Stimulated activated CD4-positive, alpha-beta T cell treated with anti-CD3 and anti-CD28 coated beads, TNF-alpha, amount 100 ng/mL, for 48 hours (primary cell): ENCODE measurements at regions not wholly inside any gene's neighbourhood (a gene's known extent, or its start where the extent isn't known, plus 50 kb on each side); places are given as distances from the start of the nearest gene placed in this dataset.

Source experiments
- DNase-seq, 3 donors: peaks; one replicate each; pipeline ENCODE4 v3.0.0-alpha.2; 2020; ENCODE audit warnings: low read depth in 3 of 3

DNA sequence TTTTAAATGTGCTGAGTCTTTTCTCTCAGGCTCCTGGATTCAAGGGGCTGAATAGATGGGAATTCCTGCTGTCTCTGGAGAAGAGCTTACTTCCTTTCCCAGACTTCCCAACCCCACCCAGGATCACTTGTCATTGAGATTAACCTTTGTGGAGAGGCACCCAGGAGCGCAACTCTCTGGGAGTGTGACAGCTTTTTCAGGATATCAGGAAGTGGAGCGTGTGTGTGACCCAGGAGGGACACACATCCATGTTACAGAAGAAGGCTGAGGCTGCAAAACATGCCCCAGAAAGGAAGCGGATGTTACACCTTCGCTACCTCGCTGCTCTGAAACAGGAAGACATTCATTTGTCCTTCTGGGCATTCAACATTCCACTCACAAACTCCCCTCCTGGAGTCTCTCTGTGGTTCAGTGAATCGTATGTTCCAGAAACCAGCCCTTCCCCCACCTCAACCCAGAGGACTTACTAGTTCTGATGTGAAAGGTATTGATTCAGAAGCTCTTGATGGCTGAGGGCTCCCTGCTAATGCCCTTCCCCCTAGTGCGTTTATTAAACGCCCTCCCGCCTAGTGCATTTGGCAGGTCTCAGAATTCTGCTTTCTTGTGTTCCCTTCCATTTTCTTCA is 523.9 kb downstream of the TNS1 start:
- DNase-seq = no peak

DNA sequence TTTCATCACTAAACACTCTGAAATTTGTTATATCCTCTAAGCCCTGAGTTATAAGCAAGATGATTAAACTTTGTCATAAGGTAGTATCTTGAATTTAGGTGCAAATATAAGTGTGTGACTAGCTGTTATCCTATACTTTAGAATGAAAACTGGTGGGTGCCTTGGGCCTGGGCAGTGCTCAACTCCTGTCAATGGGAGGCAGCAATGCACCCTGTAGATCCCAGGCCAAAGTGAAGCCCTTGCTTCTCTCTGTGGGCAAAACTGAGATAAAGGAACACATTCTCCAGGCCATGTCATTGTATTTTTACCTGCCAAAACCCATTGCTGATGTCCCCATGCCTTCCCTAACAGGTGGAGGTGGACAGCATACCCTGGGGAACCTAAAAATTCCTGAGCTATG is 525.2 kb downstream of the TNS1 start:
- no peak for DNase-seq

DNA sequence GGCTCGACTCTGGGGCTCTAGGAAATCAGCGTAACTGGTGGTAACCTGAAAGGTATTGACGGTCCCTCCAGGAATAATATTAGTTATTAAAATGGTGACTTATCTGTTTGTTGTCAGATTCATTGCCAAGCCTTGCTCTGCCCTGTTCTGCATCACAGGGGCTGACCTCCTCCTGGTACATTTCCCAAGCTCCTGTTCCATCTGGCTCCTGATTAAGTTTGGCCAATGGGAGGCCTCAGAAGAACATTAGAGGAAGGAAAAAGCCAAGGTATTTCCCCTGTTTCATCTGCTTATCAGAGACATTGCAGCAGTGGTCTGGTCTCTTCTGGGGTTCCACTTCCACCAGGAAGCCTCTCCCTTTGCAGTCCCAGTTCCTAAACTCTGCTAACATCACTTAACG is 527.0 kb downstream of the TNS1 start:
- no peak for DNase-seq

DNA sequence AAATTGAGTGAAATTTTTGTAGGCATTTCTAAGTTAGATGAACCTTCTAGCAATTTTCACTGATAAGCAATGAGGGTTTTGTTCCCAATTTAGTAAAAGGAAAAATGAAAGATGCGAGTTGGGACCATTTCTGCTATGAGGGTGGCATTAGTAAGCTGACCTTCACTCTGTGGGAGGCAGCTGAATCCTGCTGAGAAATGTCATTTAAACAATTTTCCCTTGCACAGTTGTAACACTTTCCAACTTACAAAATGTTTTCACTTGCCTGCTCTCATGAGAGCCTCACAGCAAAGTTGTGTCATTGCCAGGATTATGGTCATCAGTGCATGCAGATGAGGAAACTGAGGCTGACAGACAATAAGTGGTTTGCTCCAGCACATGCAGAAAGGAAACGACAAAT is 527.7 kb downstream of the TNS1 start:
- no peak for DNase-seq

DNA sequence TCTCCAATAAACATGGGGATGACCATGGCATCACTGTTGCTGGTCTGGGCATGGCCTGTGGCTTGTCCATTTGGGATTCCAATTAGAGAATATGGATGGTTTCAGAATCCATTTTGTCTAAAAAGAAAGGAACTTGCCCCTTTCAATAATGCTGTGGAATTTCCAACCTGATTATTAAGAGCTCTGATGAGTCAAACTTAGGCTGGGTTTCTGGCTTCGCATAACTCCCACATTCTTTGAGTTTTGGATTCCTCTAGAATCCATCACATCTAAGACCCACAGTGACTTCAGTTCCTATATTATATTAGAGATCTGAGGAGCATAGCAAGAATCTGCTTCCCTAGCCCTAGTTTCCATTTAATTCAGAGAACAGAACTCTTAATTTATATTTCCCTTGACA is 531.5 kb downstream of the TNS1 start:
- no peak for DNase-seq

DNA sequence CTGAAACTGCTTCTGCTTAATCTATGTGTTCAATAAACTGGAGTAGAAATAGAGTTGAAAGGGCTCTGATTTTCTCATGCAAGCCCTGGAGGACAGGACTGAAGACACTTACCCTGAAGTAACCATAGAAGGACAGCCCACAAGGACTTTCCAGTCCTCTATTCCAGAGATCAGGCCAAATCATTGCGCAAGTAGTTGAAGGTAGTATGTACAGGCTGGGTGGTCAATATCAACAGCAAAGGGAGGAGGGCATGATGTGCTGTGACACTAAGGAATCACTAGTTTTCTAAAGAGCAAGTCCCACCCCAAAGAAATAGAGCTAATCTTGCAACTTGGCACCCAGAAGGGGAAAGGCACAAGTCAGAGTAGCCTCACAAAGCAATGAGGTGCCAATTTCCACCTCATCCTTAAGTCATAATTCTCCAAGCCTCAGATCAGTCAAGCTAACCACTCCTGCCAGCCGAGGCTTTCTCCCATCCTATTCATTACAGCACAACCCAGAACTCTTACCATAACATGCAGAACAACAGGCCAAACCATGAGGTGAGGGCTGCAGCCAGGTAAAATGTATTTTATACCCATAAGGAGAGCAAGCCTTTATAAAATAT is 533.5 kb downstream of the TNS1 start:
- no peak for DNase-seq

DNA sequence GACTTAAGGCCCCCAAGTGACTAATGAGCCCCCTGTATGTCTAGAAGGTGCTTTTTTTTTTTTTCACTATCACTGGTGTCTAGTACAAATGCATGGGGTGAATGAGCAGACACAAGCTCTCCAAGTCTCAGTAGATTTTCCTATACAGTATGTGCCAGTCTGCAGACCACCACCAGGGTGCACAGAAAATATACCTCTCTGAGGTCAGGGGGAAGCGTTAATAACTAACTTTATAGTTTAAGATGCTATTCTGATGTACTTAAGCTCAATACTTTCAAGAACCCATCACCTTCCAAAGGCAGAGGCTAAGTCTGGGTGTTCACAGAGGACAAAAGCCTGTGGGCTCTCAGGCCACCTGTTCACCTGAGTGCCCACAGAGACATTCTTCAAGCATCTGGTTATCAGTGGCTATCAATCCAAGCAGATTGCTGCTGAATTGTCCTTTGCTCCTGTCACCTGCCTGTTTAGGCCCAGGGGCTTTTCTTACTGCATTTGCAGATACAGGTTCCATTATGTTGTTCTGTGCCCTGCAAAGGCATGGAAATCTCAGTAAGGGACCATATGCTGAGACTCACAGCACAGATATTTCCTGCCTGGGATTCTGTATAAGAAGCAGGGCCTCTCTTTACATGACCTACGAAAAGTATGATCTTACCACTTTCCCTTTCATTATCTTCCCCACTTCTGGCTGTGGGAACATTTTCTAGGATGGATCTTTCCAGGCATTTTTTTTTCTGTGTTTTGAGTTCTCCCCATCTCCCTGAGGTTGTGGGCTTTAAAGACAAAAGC is 534.6 kb downstream of the TNS1 start:
- DNase-seq = no peak

DNA sequence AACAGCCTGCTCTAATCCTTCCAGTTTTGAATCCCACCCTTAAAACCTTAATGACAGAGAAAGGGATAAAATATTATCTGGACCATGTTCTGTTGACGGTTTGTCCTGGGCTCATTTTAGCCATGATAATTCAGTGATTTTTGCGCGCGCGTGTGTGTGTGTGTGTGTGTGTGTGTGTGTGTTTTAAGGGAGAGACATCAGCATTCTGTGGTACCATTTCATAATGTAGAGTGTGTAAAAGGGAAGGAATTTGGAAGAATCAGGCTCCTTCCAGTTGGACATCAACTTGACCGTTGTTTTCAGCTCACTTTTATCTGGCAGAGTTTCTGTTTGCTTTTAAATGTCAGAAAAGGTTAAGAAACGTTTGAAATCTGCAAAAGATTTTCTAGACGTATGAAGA is 535.5 kb downstream of the TNS1 start:
- no peak for DNase-seq

DNA sequence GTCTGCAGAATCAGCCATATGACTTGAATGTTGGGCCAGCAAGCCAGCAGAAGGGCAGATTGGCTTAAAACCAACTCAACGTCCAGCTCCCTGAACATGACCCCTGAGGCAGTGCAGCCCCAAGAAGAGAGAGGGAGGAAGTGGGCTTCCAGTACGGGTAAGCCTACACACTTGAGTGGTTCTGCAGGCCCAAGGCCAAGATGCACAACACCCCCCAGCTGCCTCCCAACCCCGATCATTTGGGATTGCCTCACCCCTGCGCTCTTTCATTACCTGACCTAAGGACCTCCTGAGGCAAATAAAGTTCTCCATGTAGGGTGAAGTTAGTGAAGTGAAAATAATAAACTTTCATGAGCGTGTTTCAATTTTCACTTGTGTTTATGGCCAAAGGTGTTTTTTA is 536.0 kb downstream of the TNS1 start:
- no peak for DNase-seq

DNA sequence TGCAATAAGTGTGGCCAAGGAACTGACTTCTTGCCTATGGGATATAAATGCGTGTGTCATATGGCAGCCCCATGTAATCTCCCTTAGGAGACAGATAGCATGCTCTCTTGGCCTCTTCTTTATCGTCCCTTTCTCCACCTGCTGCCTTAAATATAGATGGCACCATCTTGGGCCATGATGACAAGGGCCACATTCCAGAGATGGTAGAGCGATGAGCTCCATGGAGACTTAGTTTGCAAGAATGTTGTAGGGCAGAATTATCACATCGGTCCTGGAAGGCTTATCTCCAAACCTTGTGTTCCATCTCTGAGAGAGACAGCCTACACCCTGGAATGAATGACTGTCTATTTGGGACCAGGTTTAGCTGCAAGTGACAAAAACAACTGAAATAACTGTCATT is 536.7 kb downstream of the TNS1 start:
- DNase-seq = no peak

DNA sequence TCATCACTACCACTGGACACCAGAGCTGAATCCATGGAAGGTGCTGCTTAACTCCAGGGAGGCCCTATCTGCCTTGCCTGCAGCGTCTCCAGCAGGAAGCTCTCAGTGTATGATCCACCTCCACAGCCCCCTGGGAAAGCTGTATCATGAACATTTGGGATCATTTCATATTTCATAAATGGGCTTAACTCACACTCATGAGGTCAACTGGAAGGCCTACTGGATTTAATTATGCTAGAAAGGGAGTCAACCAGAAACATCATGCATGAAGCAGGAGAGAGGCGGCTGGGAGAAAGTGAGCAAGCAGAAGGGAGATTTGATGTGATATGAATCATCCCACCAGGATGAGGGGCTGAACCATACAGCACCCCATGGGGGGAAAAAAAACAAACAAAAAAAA is 537.7 kb downstream of the TNS1 start:
- no peak for DNase-seq

DNA sequence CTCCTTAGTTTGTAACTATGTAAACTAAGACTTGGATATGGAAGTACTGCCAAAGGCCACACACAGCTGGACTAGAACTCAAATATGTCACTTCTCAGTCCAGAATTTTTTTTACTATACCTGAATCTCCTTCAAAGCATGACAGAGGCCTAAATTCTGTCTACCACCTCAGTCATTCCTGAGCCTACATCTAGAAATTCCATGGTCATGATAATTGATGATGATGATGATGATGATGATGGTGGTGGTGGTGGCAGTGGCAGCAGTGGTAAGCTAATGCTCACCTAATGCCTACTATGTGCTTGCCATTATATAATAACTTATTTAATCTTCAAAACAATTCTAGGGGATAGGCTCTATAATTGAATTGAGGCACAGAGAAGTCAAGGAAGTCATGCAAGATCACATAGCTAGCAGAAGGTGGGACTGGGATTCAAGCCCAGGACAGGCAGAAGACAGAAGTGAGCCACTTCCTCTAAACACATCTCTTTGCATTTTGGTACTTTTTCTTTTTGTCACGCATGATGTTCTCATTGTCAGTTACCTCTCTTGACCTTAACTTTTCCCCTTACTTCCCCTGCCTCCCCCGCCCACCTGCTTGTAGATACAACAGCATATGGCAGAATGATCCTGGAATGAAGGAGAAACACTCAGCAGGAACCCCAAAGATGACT is 539.3 kb downstream of the TNS1 start:
- no peak for DNase-seq

DNA sequence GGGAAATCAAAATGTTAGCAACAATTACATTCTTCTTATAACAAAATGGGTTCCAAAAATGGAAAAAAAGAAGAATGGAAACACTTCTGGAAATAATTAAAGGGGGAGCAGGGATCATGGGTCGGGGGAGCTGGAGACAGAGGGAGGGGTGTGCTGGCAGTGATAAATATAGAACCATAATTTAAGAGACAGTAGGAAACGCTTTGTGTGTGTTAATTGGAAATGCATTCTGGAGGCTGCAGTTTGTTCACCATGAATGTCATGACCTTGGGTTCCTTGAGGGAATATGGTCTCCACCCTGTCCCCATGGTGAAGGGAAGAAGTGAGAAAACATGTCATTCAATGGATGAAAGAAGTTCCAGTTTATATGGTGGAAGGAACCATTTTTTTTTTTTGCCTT is 540.7 kb downstream of the TNS1 start:
- DNase-seq = no peak

DNA sequence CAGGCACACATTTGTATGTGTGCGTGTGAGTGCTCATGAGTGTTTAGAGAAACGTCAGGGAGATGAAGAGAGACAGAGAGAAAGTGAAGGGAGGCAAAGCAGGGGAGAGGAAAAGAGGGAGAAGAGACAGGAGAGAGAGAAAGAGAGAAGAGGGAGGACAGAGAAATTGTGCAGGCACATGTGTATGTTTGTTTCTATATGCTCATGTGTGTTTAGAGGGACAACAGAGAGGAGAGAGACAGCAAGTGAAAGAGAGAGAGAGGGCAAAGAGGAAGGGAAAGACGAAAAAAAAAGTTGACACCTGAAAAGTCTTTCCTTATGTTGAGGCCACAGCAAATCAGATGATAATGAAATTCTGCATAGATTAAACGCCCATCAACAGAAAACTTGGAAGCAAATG is 541.1 kb downstream of the TNS1 start:
- no peak for DNase-seq

DNA sequence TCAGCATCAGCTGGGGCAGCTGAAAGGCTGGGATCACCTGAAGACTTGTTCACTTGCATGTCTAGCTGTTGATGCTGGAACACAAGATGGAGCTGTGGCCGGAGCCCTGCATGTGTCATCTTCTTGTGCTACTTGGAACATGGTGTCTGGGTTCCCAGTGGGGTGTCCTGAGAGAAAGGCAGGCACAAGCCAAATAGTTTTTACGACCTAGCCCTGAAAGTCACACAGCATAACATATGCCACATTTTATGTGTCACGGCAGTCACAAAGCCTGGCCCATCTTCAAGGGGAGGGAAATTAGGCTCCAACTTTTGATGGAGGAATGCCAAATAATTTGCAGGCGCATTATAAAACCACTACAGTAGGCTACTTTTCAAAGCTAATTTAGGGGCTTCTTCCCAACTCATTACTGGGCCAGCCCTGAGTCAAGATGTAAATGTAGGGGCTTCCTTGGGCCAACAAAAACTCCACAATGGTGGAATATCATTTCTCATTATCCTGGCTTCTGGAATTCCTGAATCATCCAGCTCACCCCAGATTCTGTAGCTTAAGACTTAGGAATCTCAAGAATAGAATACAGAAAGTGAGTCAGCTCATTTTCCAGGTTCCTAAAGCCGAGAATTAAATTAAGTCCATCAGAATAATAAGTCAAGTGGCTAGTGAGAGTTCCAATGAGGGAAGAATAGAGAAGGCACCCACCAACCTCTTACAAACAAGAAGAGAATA is 543.0 kb downstream of the TNS1 start:
- DNase-seq = no peak

DNA sequence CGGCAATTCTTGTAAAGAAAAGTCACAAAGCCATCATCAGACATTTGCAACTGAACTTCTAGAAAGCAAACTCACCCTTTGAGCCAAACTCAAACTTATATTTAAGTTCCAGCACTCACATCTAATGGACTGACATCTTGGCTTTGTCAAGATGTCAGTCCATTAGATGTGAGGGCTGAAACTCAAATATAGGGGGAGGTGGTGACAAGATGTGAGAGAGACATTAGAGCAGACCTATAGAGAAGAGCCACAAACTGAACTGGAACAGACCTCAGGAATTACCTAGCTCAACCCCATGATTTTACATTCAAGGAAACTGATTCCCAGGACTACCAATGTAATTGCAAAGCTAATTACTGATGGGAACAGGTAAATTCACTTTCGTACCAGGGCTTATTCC is 543.8 kb downstream of the TNS1 start:
- no peak for DNase-seq

DNA sequence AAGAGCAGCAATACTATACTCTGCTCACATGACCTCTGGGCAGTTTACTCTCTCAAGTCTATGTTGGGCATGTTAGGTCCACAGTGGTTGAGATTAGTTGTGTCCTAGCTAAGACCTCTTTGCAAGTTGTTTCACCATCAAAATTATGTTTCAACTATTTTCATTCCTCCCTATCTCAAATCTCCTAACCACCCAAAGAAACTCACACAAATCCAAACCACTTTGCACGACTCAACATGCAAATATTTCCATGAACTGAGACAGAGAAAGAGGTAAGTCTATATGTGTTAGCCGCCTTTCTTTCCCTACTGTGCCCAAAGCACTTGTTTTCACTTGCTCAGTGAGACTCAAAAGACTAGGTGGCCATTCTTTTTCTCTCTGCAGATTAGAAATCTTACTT is 546.8 kb downstream of the TNS1 start:
- no peak for DNase-seq

DNA sequence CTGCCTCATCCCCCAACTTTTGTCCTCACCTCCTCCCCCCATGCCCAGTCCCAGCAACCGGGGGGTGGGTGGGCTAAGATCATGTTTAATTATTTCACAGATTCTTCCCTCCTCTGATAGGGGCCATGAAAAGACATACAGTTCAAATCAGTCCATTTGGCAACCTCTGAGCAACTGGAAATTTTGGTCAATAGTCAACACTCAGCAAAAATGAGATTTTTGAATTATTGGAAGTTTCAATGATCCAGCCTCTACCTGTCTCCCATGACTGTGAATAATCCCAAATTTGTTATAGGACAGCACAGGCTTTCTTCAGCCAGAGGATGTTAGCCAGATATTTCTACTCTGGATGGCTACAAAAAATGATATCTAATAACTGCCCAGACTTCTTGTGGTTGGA is 549.9 kb downstream of the TNS1 start:
- DNase-seq = no peak

DNA sequence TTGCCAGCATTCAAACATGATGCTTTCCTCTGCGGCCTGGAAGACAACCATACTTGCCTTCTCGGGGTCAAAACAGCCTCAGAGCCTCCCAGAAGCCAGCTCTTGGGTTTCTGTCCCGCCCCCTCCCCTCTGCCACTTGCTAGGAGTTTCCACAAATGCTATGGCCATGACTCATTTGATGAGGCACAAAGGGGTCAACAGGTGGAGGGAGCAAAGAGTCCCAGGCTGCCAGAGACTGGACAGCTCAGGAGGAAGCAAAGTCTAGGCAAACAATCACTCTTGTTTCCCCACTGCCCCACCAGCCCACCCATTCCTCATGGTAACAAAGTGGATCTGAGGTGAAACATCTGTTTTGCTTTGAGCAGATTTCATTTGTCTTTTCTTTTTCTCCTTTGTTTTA is 551.1 kb downstream of the TNS1 start:
- DNase-seq = no peak

DNA sequence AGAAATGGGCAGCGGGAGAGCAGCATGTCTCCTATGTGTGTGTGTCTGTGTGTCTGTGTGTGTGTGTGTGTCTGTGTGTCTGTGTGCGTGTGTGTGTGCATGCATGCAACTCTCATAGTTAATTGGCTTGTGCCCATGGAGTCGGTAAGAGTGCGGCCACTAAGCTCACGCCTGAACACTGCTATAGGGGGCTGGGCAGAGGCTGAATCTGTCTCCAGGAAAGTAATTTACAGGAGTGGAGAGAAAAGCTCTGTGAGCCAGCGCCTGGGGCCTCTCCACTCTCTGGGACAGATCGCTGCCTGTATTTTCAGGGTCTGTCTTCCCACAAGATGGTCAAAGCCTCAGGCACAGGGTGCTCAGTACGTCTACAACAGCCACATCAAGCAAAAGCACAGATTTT is 553.4 kb downstream of the TNS1 start:
- DNase-seq = no peak

DNA sequence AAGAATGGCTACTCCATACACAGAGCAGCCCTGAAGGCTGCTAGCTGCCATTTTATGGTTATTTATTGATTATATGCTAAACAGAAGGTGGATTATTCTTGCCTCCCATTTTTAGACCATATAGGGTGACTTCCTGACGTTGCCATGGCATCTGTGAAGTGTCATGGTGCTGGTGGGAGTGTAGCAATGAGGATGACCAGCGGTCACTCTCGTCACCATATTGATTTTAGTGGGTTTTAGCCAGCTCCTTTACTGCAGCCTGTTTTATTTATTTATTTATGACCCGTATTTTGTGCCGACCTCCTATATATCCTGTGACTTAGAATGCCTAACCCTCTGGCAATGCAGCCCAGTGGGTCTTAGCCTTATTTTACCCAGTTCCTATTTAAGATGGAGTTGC is 553.9 kb downstream of the TNS1 start:
- no peak for DNase-seq

DNA sequence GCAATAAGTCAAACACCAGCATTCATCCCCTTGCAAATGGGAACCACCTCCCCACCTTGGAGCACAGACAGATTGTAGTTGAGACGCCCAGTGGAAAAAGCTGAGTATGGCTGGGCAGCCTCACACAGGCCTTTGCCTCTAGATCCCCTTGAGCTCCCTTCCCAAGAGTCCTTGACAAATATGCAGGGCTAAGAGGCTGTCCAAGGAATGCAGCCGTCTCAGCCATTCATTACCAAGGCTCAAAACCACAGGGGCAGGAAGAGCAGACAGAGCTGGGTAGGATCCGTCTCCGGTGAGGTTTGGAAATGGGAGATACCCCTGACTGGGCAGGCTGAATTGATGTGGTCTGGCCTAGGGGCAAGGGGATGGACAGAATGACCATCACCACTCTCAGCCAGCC is 557.1 kb downstream of the TNS1 start:
- no peak for DNase-seq
